Astrocyte of the hippocampus (primary cell): ENCODE measurements at regions not wholly inside any gene's neighbourhood (a gene's known extent, or its start where the extent isn't known, plus 50 kb on each side); places are given as distances from the start of the nearest gene placed in this dataset.
A peak's percentile ranks its signal among the peaks of the same experiment; 100 is the strongest.
"Not testable (repeated sequence)": the region's sequence is repeated elsewhere in the genome, so short reads cannot be mapped to it uniquely, and the experiment has no call there.

Source experiments
- DNase-seq: peaks from one replicate; pipeline ENCODE4 v3.0.0; 2011; ENCODE audit warnings: low read depth, low spot score

GRCh38 chr6:79810185-79810705, 137.1 kb downstream of the ELOVL4 start:
- DNase-seq = no peak

GRCh38 chr6:79808921-79809320, 138.4 kb downstream of the ELOVL4 start:
- DNase-seq = no peak

GRCh38 chr6:79806661-79807060, 140.7 kb downstream of the ELOVL4 start:
- not testable (repeated sequence) for DNase-seq

GRCh38 chr6:79804732-79805131, 142.6 kb downstream of the ELOVL4 start:
- DNase-seq = no peak

GRCh38 chr6:79803917-79804316, 143.4 kb downstream of the ELOVL4 start:
- no peak for DNase-seq

GRCh38 chr6:79802657-79803300, 144.6 kb downstream of the ELOVL4 start:
- peak; percentile 22 for DNase-seq

- DNase-seq = no peak
Measured at GRCh38 chr6:79801362-79801761, 146.0 kb downstream of the ELOVL4 start.

- DNase-seq = no peak
Measured at GRCh38 chr6:79798841-79799240, 148.5 kb downstream of the ELOVL4 start.

GRCh38 chr6:79797912-79798311, 149.4 kb downstream of the ELOVL4 start:
- no peak for DNase-seq

GRCh38 chr6:79797163-79797764, 150.1 kb downstream of the ELOVL4 start:
- no peak for DNase-seq

- DNase-seq = no peak
Measured at GRCh38 chr6:79796197-79796596, 151.2 kb downstream of the ELOVL4 start.

GRCh38 chr6:79789896-79790295, 157.5 kb downstream of the ELOVL4 start:
- no peak for DNase-seq

- DNase-seq = no peak
Measured at GRCh38 chr6:79788756-79789155, 157.6 kb downstream of the SH3BGRL2 start.

GRCh38 chr6:79787626-79788025, 156.5 kb downstream of the SH3BGRL2 start:
- no peak for DNase-seq

- DNase-seq = no peak
Measured at GRCh38 chr6:79784395-79784753, 153.2 kb downstream of the SH3BGRL2 start.

- DNase-seq = no peak
Measured at GRCh38 chr6:79783670-79784394, 152.7 kb downstream of the SH3BGRL2 start.

- DNase-seq = no peak
Measured at GRCh38 chr6:79782792-79783580, 151.9 kb downstream of the SH3BGRL2 start.

GRCh38 chr6:79781916-79782315, 150.8 kb downstream of the SH3BGRL2 start:
- DNase-seq = no peak

GRCh38 chr6:79780881-79781280, 149.8 kb downstream of the SH3BGRL2 start:
- no peak for DNase-seq

GRCh38 chr6:79778816-79779215, 147.7 kb downstream of the SH3BGRL2 start:
- DNase-seq = no peak

GRCh38 chr6:79777713-79778579, 146.8 kb downstream of the SH3BGRL2 start:
- peak; percentile 89 for DNase-seq
